ENCODE measurements at regions not wholly inside any gene's neighbourhood (a gene's known extent, or its start where the extent isn't known, plus 50 kb on each side); places are given as distances from the start of the nearest gene placed in this dataset.
"Not testable (repeated sequence)": the region's sequence is repeated elsewhere in the genome, so short reads cannot be mapped to it uniquely, and the experiment has no call there.

- DNase-seq (ENCODE audit: insufficient read length, low spot score) (no peak), FAIRE-seq (no peak)
Measured at GRCh38 chr16:76797457-76797856, 393.5 kb upstream of the MON1B start.

DNA sequence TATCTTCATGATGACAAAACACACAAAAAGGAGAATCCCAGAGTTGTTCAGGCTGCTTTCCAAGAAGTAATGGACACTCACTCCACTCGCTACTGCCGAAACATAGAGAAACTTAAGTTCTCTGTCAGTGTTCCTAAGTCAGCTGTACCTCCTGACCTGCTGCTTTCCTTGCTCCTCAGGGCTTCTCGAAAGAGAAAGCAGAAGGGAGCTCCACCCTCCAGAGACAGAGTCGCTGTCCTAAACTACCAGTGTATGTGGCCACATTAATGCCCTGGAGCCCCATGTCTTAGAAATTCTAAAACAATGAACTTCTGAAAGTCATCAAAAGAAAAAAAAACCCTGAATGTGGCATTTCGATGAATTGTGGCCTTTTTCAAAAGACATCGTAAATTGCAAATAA lies 390.8 kb upstream of the MON1B start:
- FAIRE-seq, result no peak
- DNase-seq (ENCODE audit: insufficient read length, low spot score), result no peak

DNA sequence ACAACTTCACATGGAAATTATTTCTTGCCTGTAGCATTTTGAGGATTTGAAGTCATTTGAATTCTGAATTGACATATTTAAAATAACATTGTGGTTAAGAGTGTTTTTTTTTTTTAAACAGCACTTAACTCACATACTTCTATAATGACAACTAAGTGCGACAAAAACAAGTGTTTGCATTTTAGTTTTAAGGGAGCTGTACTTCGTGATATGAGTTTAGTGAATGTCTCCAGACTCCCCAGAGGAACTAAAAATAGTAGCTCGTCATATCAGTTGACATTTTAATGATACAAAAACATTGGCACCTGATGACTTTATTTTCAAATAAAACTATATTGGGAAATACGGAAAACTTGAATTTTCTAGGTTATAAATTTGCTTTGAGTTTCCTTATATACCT lies 389.6 kb upstream of the MON1B start:
- no peak for FAIRE-seq
- DNase-seq (ENCODE audit: insufficient read length, low spot score), result no peak

GRCh38 chr16:76816475-76816874 lies 374.5 kb upstream of the MON1B start:
- FAIRE-seq (no peak), DNase-seq (ENCODE audit: insufficient read length, low spot score) (no peak)

DNA sequence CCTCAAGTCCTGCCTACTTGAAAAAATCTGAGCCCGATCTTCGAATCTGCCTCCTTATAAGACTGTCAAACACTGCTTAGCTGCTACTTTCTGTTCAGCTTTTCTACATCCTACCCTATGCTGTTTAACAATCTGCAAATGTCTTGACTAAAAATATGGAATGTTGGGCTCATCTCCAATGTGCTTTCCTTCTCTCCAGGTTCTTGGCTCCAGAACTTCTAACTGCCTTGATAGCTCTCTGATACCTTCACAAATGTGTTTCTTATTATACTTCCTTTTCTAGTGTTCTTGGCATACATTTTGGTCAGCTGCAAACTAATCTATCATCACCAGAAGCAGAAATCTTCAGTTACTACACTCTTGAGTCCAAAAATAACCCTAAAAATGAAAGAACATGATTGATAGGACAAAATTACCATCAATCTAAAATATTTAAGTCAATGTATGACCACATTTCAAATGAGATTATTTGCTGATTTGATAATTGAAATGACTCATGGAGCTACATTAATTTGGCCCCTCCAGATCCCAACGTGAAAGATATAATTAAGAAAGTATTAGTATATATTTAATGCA lies 372.3 kb upstream of the MON1B start:
- FAIRE-seq, result no peak
- DNase-seq (ENCODE audit: insufficient read length, low spot score), result no peak

DNA sequence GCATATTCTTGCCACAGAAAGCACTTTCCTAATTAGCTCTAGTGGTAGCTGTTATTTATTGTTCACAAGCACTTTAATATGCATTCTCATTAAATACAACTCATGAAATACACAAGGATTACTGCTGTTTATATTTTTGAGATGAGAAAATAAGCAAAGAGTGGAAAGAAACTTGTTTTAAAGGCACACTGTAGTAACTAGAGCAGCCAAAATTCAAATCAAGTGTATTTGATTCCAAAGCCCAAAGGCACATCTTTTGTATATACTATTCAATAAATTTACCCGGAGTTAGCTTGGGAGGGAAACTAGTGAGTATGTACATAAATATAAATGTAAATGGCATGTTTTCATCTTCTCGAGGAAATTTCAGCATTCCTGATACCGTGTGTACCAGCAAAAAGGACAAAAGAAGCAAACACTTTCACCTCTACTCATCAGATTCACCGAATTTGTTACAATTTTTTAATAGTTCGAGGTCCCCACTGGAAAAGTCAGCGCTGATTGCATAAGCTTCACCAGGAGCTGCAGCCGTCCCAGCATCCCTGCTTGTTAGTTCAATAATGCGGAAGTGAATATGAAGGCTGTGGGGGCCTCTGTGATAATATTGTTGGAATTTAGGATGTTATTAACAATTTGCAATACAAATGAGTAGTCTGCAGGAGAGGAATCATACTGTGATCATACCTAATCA lies 371.6 kb upstream of the MON1B start:
- no peak for DNase-seq (ENCODE audit: insufficient read length, low spot score)
- FAIRE-seq, result no peak

GRCh38 chr16:76824221-76824620 lies 366.8 kb upstream of the MON1B start:
- FAIRE-seq (no peak), DNase-seq (ENCODE audit: insufficient read length, low spot score) (no peak)

DNA sequence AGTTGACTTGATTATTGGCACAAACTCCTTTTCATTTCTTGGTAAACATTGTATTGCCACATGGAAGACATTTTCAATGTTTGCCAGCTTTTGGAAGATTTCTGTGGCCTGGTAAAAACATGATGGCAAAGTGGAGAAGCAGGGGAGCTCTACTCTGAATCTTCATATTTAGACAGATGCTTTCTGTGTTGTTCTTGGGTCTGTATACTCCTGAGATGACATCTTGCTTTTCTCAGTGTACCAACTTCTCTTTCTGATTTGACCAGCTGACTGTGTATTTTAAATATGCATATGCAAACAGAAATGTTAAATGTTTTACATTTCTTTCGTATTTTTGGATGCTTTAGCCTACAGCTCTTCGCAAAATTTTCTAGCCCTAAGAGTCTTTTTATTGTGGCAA lies 366.2 kb upstream of the MON1B start:
- no peak for FAIRE-seq
- DNase-seq (ENCODE audit: insufficient read length, low spot score), result no peak

GRCh38 chr16:76835339-76835738 lies 355.7 kb upstream of the MON1B start:
- DNase-seq (ENCODE audit: insufficient read length, low spot score) (no peak), FAIRE-seq (no peak)

GRCh38 chr16:76835779-76836300 lies 355.1 kb upstream of the MON1B start:
- FAIRE-seq (no peak), DNase-seq (ENCODE audit: insufficient read length, low spot score) (no peak)

DNA sequence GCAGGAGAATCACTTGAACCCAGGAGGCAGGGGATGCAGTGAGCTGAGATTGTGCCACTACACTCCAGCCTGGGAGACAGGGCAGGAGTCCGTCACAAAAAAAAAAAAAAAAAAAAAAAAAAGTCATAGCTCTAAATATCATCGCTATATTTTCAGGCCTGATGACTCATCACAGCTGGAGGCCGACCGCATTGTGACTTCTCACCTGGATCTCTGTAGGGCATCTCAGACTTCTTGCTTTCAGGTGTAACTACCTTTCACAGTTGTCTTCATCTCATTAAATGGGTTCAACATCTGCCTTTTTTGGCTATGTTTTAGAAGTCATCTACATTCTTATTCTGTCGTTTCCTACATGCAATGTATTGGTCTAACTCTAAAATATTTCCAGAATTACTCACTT lies 353.1 kb upstream of the MON1B start:
- no peak for DNase-seq (ENCODE audit: insufficient read length, low spot score)
- no peak for FAIRE-seq

GRCh38 chr16:76854234-76854633 lies 336.8 kb upstream of the MON1B start:
- DNase-seq (ENCODE audit: insufficient read length, low spot score), result no peak

DNA sequence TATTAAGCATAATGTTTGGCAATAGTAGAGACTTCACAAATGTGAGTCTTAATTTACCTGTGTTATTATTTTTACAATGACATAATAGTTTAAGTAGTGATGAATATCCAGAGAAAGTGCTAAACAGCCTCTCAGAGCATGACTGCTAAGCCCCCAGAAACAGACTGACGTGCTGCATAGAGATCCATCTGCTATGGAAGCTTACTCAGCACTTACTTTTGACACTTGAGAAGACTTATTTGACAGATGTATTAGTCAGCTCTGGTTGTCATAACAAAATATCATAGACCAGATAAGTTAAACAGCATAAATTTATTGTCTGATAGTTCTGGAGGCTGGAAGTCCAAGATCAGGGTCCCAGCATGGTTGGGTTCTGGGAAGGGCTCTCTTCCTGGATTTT lies 334.9 kb upstream of the MON1B start:
- FAIRE-seq (no peak), DNase-seq (ENCODE audit: insufficient read length, low spot score) (no peak)

More at GRCh38 chr16:76854234-76854633, 336.8 kb upstream of the MON1B start:
- FAIRE-seq, result no peak

DNA sequence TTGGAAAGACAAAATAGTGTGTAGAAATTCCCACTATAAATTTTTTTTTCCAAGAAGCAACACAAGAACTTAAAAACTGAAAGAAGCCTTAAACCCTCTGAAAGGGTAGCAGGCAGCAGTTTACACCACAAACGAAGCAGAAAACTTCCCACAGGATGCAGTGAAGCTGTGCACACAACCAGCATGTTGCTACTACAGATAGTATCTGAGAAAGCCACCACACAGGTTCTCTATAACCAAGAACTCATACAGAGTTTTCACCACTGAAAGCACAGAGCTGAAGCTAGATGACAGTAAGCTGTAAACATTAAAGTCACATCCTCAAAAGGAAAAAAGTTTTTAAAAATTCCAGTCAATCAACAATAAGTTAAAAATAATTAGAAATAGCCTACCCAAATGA lies 333.6 kb upstream of the MON1B start:
- DNase-seq (ENCODE audit: insufficient read length, low spot score) (no peak), FAIRE-seq (no peak)

- FAIRE-seq, result no peak
- no peak for DNase-seq (ENCODE audit: insufficient read length, low spot score)
Measured at GRCh38 chr16:76862901-76863300, 328.1 kb upstream of the MON1B start.

GRCh38 chr16:76866994-76867393 lies 324.0 kb upstream of the MON1B start:
- FAIRE-seq (no peak), DNase-seq (ENCODE audit: insufficient read length, low spot score) (no peak)

GRCh38 chr16:76875898-76876297 lies 315.1 kb upstream of the MON1B start:
- DNase-seq (ENCODE audit: insufficient read length, low spot score) (no peak), FAIRE-seq (no peak)

- no peak for FAIRE-seq
Measured at GRCh38 chr16:76879420-76879819, 311.6 kb upstream of the MON1B start.

GRCh38 chr16:76880523-76880922 lies 310.5 kb upstream of the MON1B start:
- FAIRE-seq; DNase-seq (ENCODE audit: insufficient read length, low spot score): not testable (repeated sequence)

More at GRCh38 chr16:76879420-76879819, 311.6 kb upstream of the MON1B start:
- DNase-seq (ENCODE audit: insufficient read length, low spot score), result no peak

- FAIRE-seq (no peak), DNase-seq (ENCODE audit: insufficient read length, low spot score) (no peak)
Measured at GRCh38 chr16:76882105-76882504, 308.9 kb upstream of the MON1B start.

GRCh38 chr16:76883076-76883475 lies 307.9 kb upstream of the MON1B start:
- FAIRE-seq (no peak), DNase-seq (ENCODE audit: insufficient read length, low spot score) (no peak)

GRCh38 chr16:76885776-76886537 lies 305.0 kb upstream of the MON1B start:
- DNase-seq (ENCODE audit: insufficient read length, low spot score), result no peak
- no peak for FAIRE-seq
